Spleen (tissue), 7 donors: ENCODE measurements at regions not wholly inside any gene's neighbourhood (a gene's known extent, or its start where the extent isn't known, plus 50 kb on each side); places are given as distances from the start of the nearest gene placed in this dataset.

Experiments used
- CTCF ChIP-seq, 11 experiments: fragments of 200-600 bp in 7 of 11; fragments of 450-650 bp in 4 of 11; sonication (generic) in 4 of 11; IDR thresholded peaks in 8 of 11; conservative IDR thresholded peaks in 3 of 11; 1 replicate in 7 of 11; 2 replicates in 4 of 11; pipeline versions ENCODE4 v1.4.0 to v1.8.0; 2016 to 2021; ENCODE audit warnings: antibody characterized with exemption in 11 of 11, inconsistent platforms in 4 of 11, mild to moderate bottlenecking in 1 of 11
- POLR2A ChIP-seq, 3 donors: fragments of 450-650 bp; IDR thresholded peaks; one replicate each; pipeline ENCODE4 v1.5.1; 2017; ENCODE audit warnings: antibody characterized with exemption in 3 of 3, mild to moderate bottlenecking in 1 of 3
- donor health status: DM: no; HTN: no; CAD: no; lungs with moderate emphysema.
- donor health status: DM: no; HTN: no; CAD: no.
- donor health status: DM: no; HTN: no; CAD: no.

- TF ChIP-seq CTCF (IDR thresholded peaks at IDR 0.05 in 8 of 11, conservative IDR thresholded peaks at IDR 0.05 in 3 of 11) (no peak), POLR2A (IDR thresholded peaks at IDR 0.05) (no peak)
Measured at GRCh38 chrX:4249401-4249800, 536.0 kb upstream of the PRKX start.
